IMR-90 (cell line): ENCODE measurements at regions not wholly inside any gene's neighbourhood (a gene's known extent, or its start where the extent isn't known, plus 50 kb on each side); places are given as distances from the start of the nearest gene placed in this dataset.

Experiments used
- ATAC-seq: fragments of 200-7000 bp; cut with Tn5 transposase; 2 replicates; pipeline ENCODE4 v1.9.1; 2020; ENCODE audit warnings: low read depth, mild to moderate bottlenecking, moderate library complexity
- BruUV-seq: library from RNA; stranded (reverse); fragments of 400-500 nt; replicated peaks from 2 replicates; lab custom pipeline; 2021; lab: Mats Ljungman, UMichigan
- CTCF ChIA-PET: fragments of 300-600 bp; formaldehyde crosslinking; extraction: SDS; loops from one replicate; lab custom pipeline; 2021; ENCODE audit warnings: antibody characterized with exemption; lab: Yijun Ruan, JAX
- POLR2A ChIA-PET: fragments of 300-600 bp; sonication (Branson Sonifier 250); formaldehyde crosslinking; loops from one replicate; lab custom pipeline; 2022; ENCODE audit warnings: antibody characterized with exemption; ENCODE audit not compliant: unreplicated experiment; lab: Charles Lee
- DNase-seq: peaks from one replicate; pipeline ENCODE4 v3.0.0; 2013
- H2AFZ ChIP-seq: replicated peaks from 2 replicates; pipeline ENCODE3; 2013; ENCODE audit warnings: low read length, mild to moderate bottlenecking; ENCODE audit not compliant: poor library complexity
- H2AK5ac ChIP-seq: 2 replicates; pipeline ENCODE4 v1.6.1; 2013; ENCODE audit warnings: low read depth, low read length, inconsistent platforms
- H2AK9ac ChIP-seq: replicated peaks from 2 replicates; pipeline ENCODE3; 2013; ENCODE audit warnings: mild to moderate bottlenecking, low read depth, low read length, moderate library complexity; ENCODE audit not compliant: poor library complexity
- H2BK120ac ChIP-seq: 2 replicates; pipeline ENCODE4 v1.6.1; 2013; ENCODE audit warnings: low read depth, low read length, inconsistent platforms
- H2BK15ac ChIP-seq: 3 replicates; pipeline ENCODE4 v1.6.1; 2013; ENCODE audit warnings: low read depth, low read length, inconsistent platforms
- H2BK20ac ChIP-seq: 2 replicates; pipeline ENCODE4 v1.6.1; 2013; ENCODE audit warnings: low read depth, mild to moderate bottlenecking, inconsistent platforms, low read length, moderate library complexity
- H2BK5ac ChIP-seq: 2 replicates; pipeline ENCODE4 v1.6.1; 2013; ENCODE audit warnings: mild to moderate bottlenecking, low read depth, low read length, inconsistent platforms; ENCODE audit not compliant: poor library complexity, severe bottlenecking
- H3K14ac ChIP-seq: replicated peaks from 2 replicates; pipeline ENCODE4 v1.6.1; 2013; ENCODE audit warnings: low read depth, low read length, inconsistent platforms
- H3K18ac ChIP-seq: 2 replicates; pipeline ENCODE4 v1.6.1; 2013; ENCODE audit warnings: low read depth, low read length, control low read depth
- H3K23ac ChIP-seq: 2 replicates; pipeline ENCODE4 v1.6.1; 2013; ENCODE audit warnings: low read depth, low read length, inconsistent platforms
- H3K27ac ChIP-seq: 2 replicates; pipeline ENCODE4 v1.5.1; 2013; ENCODE audit warnings: mild to moderate bottlenecking, control low read depth, low read length; ENCODE audit not compliant: insufficient read depth
- H3K27me3 ChIP-seq: 2 replicates; pipeline ENCODE4 v1.6.1; 2013; ENCODE audit warnings: low read length; ENCODE audit not compliant: control insufficient read depth, insufficient read depth
- H3K36me3 ChIP-seq: 2 replicates; pipeline ENCODE4 v1.6.1; 2013; ENCODE audit warnings: low read length, mixed read lengths; ENCODE audit not compliant: control insufficient read depth, insufficient read depth
- H3K4ac ChIP-seq: 2 replicates; pipeline ENCODE4 v1.6.1; 2013; ENCODE audit warnings: low read depth, low read length, inconsistent platforms
- H3K4me1 ChIP-seq: 2 replicates; pipeline ENCODE4 v1.6.1; 2013; ENCODE audit warnings: low read length, mixed read lengths; ENCODE audit not compliant: control insufficient read depth, insufficient read depth
- H3K4me2 ChIP-seq: 2 replicates; pipeline ENCODE4 v1.6.1; 2013; ENCODE audit warnings: low read depth, mild to moderate bottlenecking, control low read depth, low read length, moderate library complexity
- H3K4me3 ChIP-seq: 2 replicates; pipeline ENCODE4 v1.5.1; 2013; ENCODE audit warnings: low read depth, mild to moderate bottlenecking, control low read depth, low read length, moderate library complexity; ENCODE audit not compliant: insufficient read depth
- H3K56ac ChIP-seq: 2 replicates; pipeline ENCODE4 v1.6.1; 2013; ENCODE audit warnings: low read length, inconsistent platforms; ENCODE audit not compliant: insufficient read depth; ENCODE audit errors: extremely low read depth
- H3K79me1 ChIP-seq, 2 experiments: 2 replicates each; pipeline ENCODE4 v1.6.1; 2013; ENCODE audit warnings: low read length in 2 of 2, inconsistent platforms in 1 of 2, low read depth in 1 of 2
- H3K9ac ChIP-seq: 2 replicates; pipeline ENCODE4 v1.6.1; 2013; ENCODE audit warnings: low read depth, low read length, control low read depth
- H3K9me1 ChIP-seq: 2 replicates; pipeline ENCODE4 v1.6.1; 2013; ENCODE audit warnings: low read length, inconsistent platforms; ENCODE audit not compliant: insufficient read depth
- H3K9me3 ChIP-seq: 2 replicates; pipeline ENCODE4 v1.6.1; 2013; ENCODE audit warnings: low read length; ENCODE audit not compliant: control insufficient read depth, insufficient read depth
- H4K20me1 ChIP-seq: 2 replicates; pipeline ENCODE4 v1.6.1; 2013; ENCODE audit warnings: low read length, inconsistent platforms; ENCODE audit not compliant: insufficient read depth
- H4K5ac ChIP-seq: 2 replicates; pipeline ENCODE4 v1.6.1; 2013; ENCODE audit warnings: mild to moderate bottlenecking, low read depth, low read length, control low read depth
- H4K8ac ChIP-seq, 2 experiments: 2 replicates each; pipeline ENCODE4 v1.6.1; 2013; ENCODE audit warnings: low read depth in 2 of 2, low read length in 2 of 2, control low read depth in 1 of 2, inconsistent platforms in 1 of 2
- H4K91ac ChIP-seq: 2 replicates; pipeline ENCODE4 v1.6.1; 2013; ENCODE audit warnings: low read depth, low read length, inconsistent platforms; ENCODE audit not compliant: insufficient read depth
- SMC3 ChIP-seq: fragments of 150-350 bp; IDR thresholded peaks from 2 replicates; pipeline ENCODE4 v1.6.1; 2016; ENCODE audit warnings: low read depth, mild to moderate bottlenecking, antibody characterized with exemption, low read length, moderate library complexity
- WGBS, 2 experiments: methylation state at CpG; one replicate each; pipeline versions ENCODE4 v1.1.5 to v1.1.7; 2013; ENCODE audit warnings: missing lambda C conversion rate in 2 of 2; ENCODE audit not compliant: insufficient read length in 1 of 2; ENCODE audit errors: extremely low coverage in 2 of 2; 5-methylcytosine and 5-hydroxymethylcytosine counted together
- dilution Hi-C: fragments of 300-500 bp; cut with HindIII; formaldehyde crosslinking; loops from one replicate; pipeline ENCODE4 v1.14.3; 2018; ENCODE audit warnings: low sequenced_read_pairs; ENCODE audit not compliant: unreplicated experiment
- in situ Hi-C: fragments of 300-500 bp; cut with MboI; formaldehyde crosslinking; loops from 3 replicates; pipeline ENCODE4 v1.14.3; 2019; ENCODE audit warnings: low sequenced_read_pairs, inconsistent platforms, mixed read lengths
- intact Hi-C: fragments of 100-400 bp; cut with micrococcal nuclease; formaldehyde crosslinking; loops from 2 replicates; pipeline ENCODE4 v1.10.0; 2022
- TF ChIP-seq, protein P1 (sequence below): fragments of 150-350 bp; IDR thresholded peaks from 2 replicates; pipeline ENCODE4 v1.6.1; 2017; ENCODE audit warnings: mild to moderate bottlenecking, antibody characterized with exemption, low read length, low read depth

GRCh38 chr18:78363556-78364387 is 615.8 kb upstream of the SALL3 start:
- Histone ChIP-seq H3K9me1 (no peaks in the 10 kb centered on the region), H3K9me3 (peaks cover 38% of the 10 kb centered on the region), H3K79me1 (no peaks in the 10 kb centered on the region), H3K4ac (no peak overlapping the region), H3K14ac (no peak overlapping the region), H3K4me1 (no peaks in the 10 kb centered on the region), H4K8ac (no peak overlapping the region), H3K18ac (no peak overlapping the region), H3K56ac (no peak overlapping the region), H2BK20ac (no peak overlapping the region), H2AK9ac (no peak overlapping the region), H2BK5ac (no peak overlapping the region), H2AFZ (no peak overlapping the region), H3K27ac (no peak overlapping the region), H3K23ac (no peak overlapping the region), H2AK5ac (no peak overlapping the region), H3K36me3 (no peaks in the 10 kb centered on the region), H4K5ac (no peak overlapping the region), H3K27me3 (no peaks in the 10 kb centered on the region), H2BK120ac (no peak overlapping the region), H3K4me2 (no peak overlapping the region), H3K4me3 (no peak overlapping the region), H2BK15ac (no peak overlapping the region), H4K20me1 (no peaks in the 10 kb centered on the region), H4K91ac (no peak overlapping the region), H3K9ac (no peak overlapping the region)
- ATAC-seq (no peak), DNase-seq (no peak)
- TF ChIP-seq SMC3, result no peak
- TF ChIP-seq, protein P1, sequence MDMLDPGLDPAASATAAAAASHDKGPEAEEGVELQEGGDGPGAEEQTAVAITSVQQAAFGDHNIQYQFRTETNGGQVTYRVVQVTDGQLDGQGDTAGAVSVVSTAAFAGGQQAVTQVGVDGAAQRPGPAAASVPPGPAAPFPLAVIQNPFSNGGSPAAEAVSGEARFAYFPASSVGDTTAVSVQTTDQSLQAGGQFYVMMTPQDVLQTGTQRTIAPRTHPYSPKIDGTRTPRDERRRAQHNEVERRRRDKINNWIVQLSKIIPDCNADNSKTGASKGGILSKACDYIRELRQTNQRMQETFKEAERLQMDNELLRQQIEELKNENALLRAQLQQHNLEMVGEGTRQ, result no peak
- CTCF ChIA-PET, result no interaction called here
- POLR2A ChIA-PET, result no interaction called here
- dilution Hi-C loops (no loop called here), intact Hi-C loops (no loop called here), in situ Hi-C loops (no loop called here)
- WGBS, 2 experiments, result 84% methylated on average over 14 of the region's 44 CpGs; no CpG with 5 or more reads in 1 of the 2 experiments
- BruUV-seq, result no TSS peak
